B cell (primary cell): ENCODE measurements at regions not wholly inside any gene's neighbourhood (a gene's known extent, or its start where the extent isn't known, plus 50 kb on each side); places are given as distances from the start of the nearest gene placed in this dataset.
A peak's percentile ranks its signal among the peaks of the same experiment; 100 is the strongest.

ENCODE experiments used
- ATAC-seq: fragments of 200-7000 bp; cut with Tn5 transposase; one replicate; pipeline ENCODE4 v1.10.0; 2021; ENCODE audit warnings: low read depth, mild to moderate bottlenecking, moderate number of reproducible peaks, moderate library complexity
- CTCF ChIA-PET: fragments of 350-600 bp; sonication (Branson Sonifier 250); formaldehyde crosslinking; loops from one replicate; lab custom pipeline; 2021; ENCODE audit warnings: antibody characterized with exemption, inconsistent platforms; lab: Charles Lee
- POLR2A ChIA-PET: fragments of 350-600 bp; sonication (Branson Sonifier 250); formaldehyde crosslinking; loops from one replicate; lab custom pipeline; 2021; ENCODE audit warnings: antibody characterized with exemption; lab: Charles Lee
- DNase-seq: peaks from one replicate; pipeline ENCODE4 v3.0.0; 2013
- H2AFZ ChIP-seq: 2 replicates; pipeline ENCODE4 v1.6.1; 2012; ENCODE audit warnings: mild to moderate bottlenecking, low read depth, low read length; ENCODE audit not compliant: insufficient read depth, poor library complexity, severe bottlenecking
- H3K27ac ChIP-seq, 2 donors: 1 replicate in 1 of 2; 2 replicates in 1 of 2; pipeline ENCODE4 v1.5.1; 2012 to 2013; ENCODE audit warnings: low read length in 2 of 2, mild to moderate bottlenecking in 2 of 2, moderate library complexity in 1 of 2
- H3K27me3 ChIP-seq, 4 experiments: fragments of 200-600 bp in 1 of 4; sonication (generic) in 1 of 4; replicated peaks in 1 of 4; 1 replicate in 2 of 4; 2 replicates in 2 of 4; pipeline versions ENCODE4 v1.6.1 to v1.7.0; 2013 to 2016; ENCODE audit warnings: low read length in 3 of 4, mild to moderate bottlenecking in 2 of 4, mixed read lengths in 1 of 4, moderate library complexity in 1 of 4; ENCODE audit not compliant: insufficient read depth in 4 of 4, control insufficient read depth in 3 of 4; ENCODE audit errors: control extremely low read depth in 1 of 4
- H3K36me3 ChIP-seq, 2 experiments: replicated peaks in 1 of 2; 1 replicate in 1 of 2; 2 replicates in 1 of 2; pipeline versions ENCODE4 v1.6.1 to v1.7.1; 2013; ENCODE audit warnings: low read length in 1 of 2; ENCODE audit not compliant: insufficient read depth in 2 of 2, control insufficient read depth in 1 of 2; ENCODE audit errors: control extremely low read depth in 1 of 2, extremely low read depth in 1 of 2
- H3K4me1 ChIP-seq, 2 donors: fragments of 200-600 bp in 1 of 2; sonication (generic) in 1 of 2; 1 replicate in 1 of 2; 2 replicates in 1 of 2; pipeline versions ENCODE4 v1.5.1 to v1.6.1; 2013 to 2017; ENCODE audit warnings: low read length in 2 of 2; ENCODE audit not compliant: control insufficient read depth in 2 of 2, insufficient read depth in 2 of 2
- H3K4me2 ChIP-seq: replicated peaks from 2 replicates; pipeline ENCODE3; 2012; ENCODE audit warnings: mild to moderate bottlenecking, low read depth, low read length; ENCODE audit not compliant: poor library complexity, severe bottlenecking
- H3K4me3 ChIP-seq, 5 experiments: fragments of 200-600 bp in 1 of 5; sonication (generic) in 1 of 5; 1 replicate in 3 of 5; 2 replicates in 2 of 5; pipeline versions ENCODE4 v1.5.1 to v1.7.0; 2011 to 2016; ENCODE audit warnings: low read length in 4 of 5, mild to moderate bottlenecking in 4 of 5, low read depth in 2 of 5, control low read depth in 1 of 5, moderate library complexity in 1 of 5; ENCODE audit not compliant: insufficient read depth in 1 of 5; ENCODE audit errors: control extremely low read depth in 1 of 5, extremely low read depth in 1 of 5
- H3K79me2 ChIP-seq: fragments of 200-600 bp; sonication (generic); one replicate; pipeline ENCODE4 v1.6.0; 2016; ENCODE audit warnings: low read length; ENCODE audit not compliant: control insufficient read depth, insufficient read depth
- H3K9ac ChIP-seq: fragments of 200-600 bp; sonication (generic); 2 replicates; pipeline ENCODE4 v1.6.1; 2017; ENCODE audit warnings: mild to moderate bottlenecking, low read length, moderate library complexity
- H3K9me3 ChIP-seq, 3 donors: one replicate each; pipeline versions ENCODE4 v1.6.1 to v1.7.1; 2013; ENCODE audit warnings: low read length in 2 of 3; ENCODE audit not compliant: control insufficient read depth in 2 of 3, insufficient read depth in 1 of 3; ENCODE audit errors: control extremely low read depth in 1 of 3
- H4K20me1 ChIP-seq: 2 replicates; pipeline ENCODE4 v1.6.0; 2012; ENCODE audit warnings: mild to moderate bottlenecking, low read length; ENCODE audit not compliant: insufficient read depth, control insufficient read depth, poor library complexity, severe bottlenecking
- H3K27ac Mint-ChIP-seq: one replicate; pipeline ENCODE4 v1.8.0; 2021; ENCODE audit warnings: mixed read lengths
- H3K27me3 Mint-ChIP-seq: one replicate; pipeline ENCODE4 v1.8.0; 2021; ENCODE audit warnings: mixed read lengths
- H3K4me1 Mint-ChIP-seq: one replicate; pipeline ENCODE4 v1.8.0; 2021; ENCODE audit warnings: mixed read lengths
- H3K4me3 Mint-ChIP-seq: one replicate; pipeline ENCODE4 v1.8.0; 2021; ENCODE audit warnings: mixed read lengths
- H3K9me3 Mint-ChIP-seq: one replicate; pipeline ENCODE4 v1.8.0; 2022; ENCODE audit warnings: mixed read lengths; ENCODE audit not compliant: insufficient read depth
- CTCF ChIP-seq: fragments of 200-600 bp; IDR thresholded peaks from one replicate; pipeline ENCODE4 v1.8.0; 2022; ENCODE audit warnings: antibody characterized with exemption, mild to moderate bottlenecking
- EZH2 ChIP-seq: IDR thresholded peaks from 2 replicates; pipeline ENCODE4 v1.6.1; 2012; ENCODE audit warnings: borderline replicate concordance, low read depth, mild to moderate bottlenecking, moderate library complexity, low read length; ENCODE audit not compliant: insufficient read depth, poor library complexity, severe bottlenecking
- WGBS: methylation state at CpG from one replicate; pipeline ENCODE4 v1.1.5; 2013; ENCODE audit warnings: missing lambda C conversion rate; ENCODE audit not compliant: insufficient coverage; 5-methylcytosine and 5-hydroxymethylcytosine counted together
- intact Hi-C: fragments of 100-400 bp; cut with micrococcal nuclease; formaldehyde crosslinking; loops from one replicate; pipeline ENCODE4 v1.10.0; 2022

DNA sequence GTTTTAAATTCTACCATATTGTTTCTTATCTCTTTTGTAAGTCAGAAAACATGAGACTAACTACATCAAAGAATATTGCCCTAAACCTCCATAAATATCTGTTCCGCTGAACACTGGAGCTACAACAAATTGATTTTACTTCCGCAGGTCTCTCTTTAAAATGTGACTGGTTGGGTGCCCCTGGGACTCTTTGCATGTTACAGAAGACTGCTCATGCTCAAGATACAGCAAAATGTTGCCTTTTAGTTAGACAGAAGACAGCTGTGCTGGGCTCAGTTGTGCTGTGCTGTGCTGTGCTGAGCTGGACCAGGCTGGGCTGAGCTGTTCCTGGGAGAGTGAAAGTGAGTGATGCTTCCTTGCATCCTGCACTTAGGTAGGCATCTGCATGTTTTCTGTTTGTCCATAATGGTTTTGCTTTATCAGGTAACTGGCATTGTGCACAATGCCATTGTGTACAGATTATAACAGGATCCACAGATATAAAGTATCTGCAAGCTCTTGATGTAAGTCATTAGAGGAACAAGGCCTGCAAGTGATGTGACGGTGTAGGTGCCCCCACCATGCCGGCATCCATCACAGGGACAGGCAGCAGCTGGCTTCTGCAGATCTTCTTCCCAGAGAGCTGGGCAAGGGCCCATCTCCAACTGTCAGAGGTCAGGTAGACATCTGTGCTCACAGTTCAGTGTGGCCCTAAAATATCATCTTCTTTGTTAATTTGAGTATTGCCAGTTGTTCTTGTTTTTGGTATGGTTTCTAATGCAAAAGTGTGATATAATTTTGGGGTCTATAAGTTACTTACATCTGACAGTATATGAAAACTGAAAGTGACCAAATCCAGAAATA is 972.5 kb upstream of the CELF2 start:
- ATAC-seq (no peak), DNase-seq (peak; percentile 9)
- no peaks in the 10 kb centered on the region for H3K36me3 ChIP-seq
- no peak for TF ChIP-seq EZH2
- no peak for TF ChIP-seq CTCF
- H3K27ac Mint-ChIP-seq: no peak overlapping the region
- no peak overlapping the region for H2AFZ ChIP-seq
- H3K4me2 ChIP-seq: no peak overlapping the region
- H3K4me1 ChIP-seq: no peaks in the 10 kb centered on the region
- ChIA-PET POLR2A (no interaction called here), CTCF (no interaction called here)
- no peaks in the 10 kb centered on the region for H3K27me3 Mint-ChIP-seq
- H3K9me3 Mint-ChIP-seq: no peaks in the 10 kb centered on the region
- H3K79me2 ChIP-seq: no peaks in the 10 kb centered on the region
- H4K20me1 ChIP-seq: no peaks in the 10 kb centered on the region
- no peak overlapping the region for H3K4me3 Mint-ChIP-seq
- H3K9ac ChIP-seq: no peak overlapping the region
- no peak overlapping the region for H3K27ac ChIP-seq
- intact Hi-C loops: no loop called here
- H3K4me1 Mint-ChIP-seq: peaks cover 4% of the 10 kb centered on the region
- WGBS: 80% methylated on average over 4 of the region's 4 CpGs
- no peaks in the 10 kb centered on the region for H3K9me3 ChIP-seq
- no peaks in the 10 kb centered on the region for H3K27me3 ChIP-seq
- no peak overlapping the region for H3K4me3 ChIP-seq

DNA sequence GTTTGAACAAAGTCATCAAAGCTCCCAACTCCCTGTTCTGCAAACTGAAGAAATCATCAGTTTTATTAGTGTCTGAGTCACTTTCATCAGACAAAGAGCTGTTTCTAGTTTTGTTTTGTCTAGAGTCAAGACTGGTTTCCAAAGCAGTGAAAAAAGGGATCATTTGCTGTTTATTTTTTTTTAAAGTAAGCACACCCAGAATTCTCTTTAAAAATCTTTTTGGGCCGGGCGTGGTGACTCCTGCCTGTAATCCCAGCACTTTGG is 972.0 kb upstream of the CELF2 start:
- Mint-ChIP-seq H3K4me1 (peaks cover 4% of the 10 kb centered on the region), H3K27ac (no peak overlapping the region), H3K9me3 (no peaks in the 10 kb centered on the region), H3K4me3 (no peak overlapping the region), H3K27me3 (no peaks in the 10 kb centered on the region)
- H2AFZ ChIP-seq: no peak overlapping the region
- no peak for TF ChIP-seq EZH2
- no peak for TF ChIP-seq CTCF
- CTCF ChIA-PET: no interaction called here
- H3K27ac ChIP-seq: no peak overlapping the region
- no peak overlapping the region for H3K9ac ChIP-seq
- no peaks in the 10 kb centered on the region for H3K27me3 ChIP-seq
- POLR2A ChIA-PET: no interaction called here
- H3K4me1 ChIP-seq: no peaks in the 10 kb centered on the region
- intact Hi-C loops: no loop called here
- 100% methylated on average over 2 of the region's 2 CpGs for WGBS
- no peaks in the 10 kb centered on the region for H3K79me2 ChIP-seq
- H3K4me3 ChIP-seq: no peak overlapping the region
- no peaks in the 10 kb centered on the region for H3K36me3 ChIP-seq
- ATAC-seq: no peak
- H3K9me3 ChIP-seq: no peaks in the 10 kb centered on the region
- no peak for DNase-seq
- H3K4me2 ChIP-seq: no peak overlapping the region
- H4K20me1 ChIP-seq: no peaks in the 10 kb centered on the region
